ENCODE measurements at regions not wholly inside any gene's neighbourhood (a gene's known extent, or its start where the extent isn't known, plus 50 kb on each side); places are given as distances from the start of the nearest gene placed in this dataset.
"Not testable (repeated sequence)": the region's sequence is repeated elsewhere in the genome, so short reads cannot be mapped to it uniquely, and the experiment has no call there.

GRCh38 chr13:62115831-62116230 lies 700.2 kb upstream of the PCDH20 start:
- Histone ChIP-seq H3K79me2 (ENCODE audit: control insufficient read depth, insufficient read depth, low read length) (no peaks in the 10 kb centered on the region), H3K36me3 (ENCODE audit: control insufficient read depth, insufficient read depth, low read length) (no peaks in the 10 kb centered on the region), H4K8ac (ENCODE audit: low read depth, low read length) (no peak overlapping the region), H3K9ac (ENCODE audit: low read length) (no peak overlapping the region), H3K79me1 (ENCODE audit: low read length) (no peaks in the 10 kb centered on the region), H3K4ac (ENCODE audit: low read depth, low read length) (no peak overlapping the region), H2BK5ac (ENCODE audit: low read length) (no peak overlapping the region), H2AK5ac (ENCODE audit: low read length) (no peak overlapping the region), H3K4me1 (ENCODE audit: control insufficient read depth, low read depth, low read length) (no peaks in the 10 kb centered on the region), H2BK15ac (replicated peaks; ENCODE audit: low read depth) (no peak overlapping the region), H3K27me3 (ENCODE audit: insufficient read depth, low read length, poor library complexity) (no peaks in the 10 kb centered on the region), H3K56ac (ENCODE audit: low read length) (no peak overlapping the region), H4K5ac (ENCODE audit: low read length) (no peak overlapping the region), H3K4me3 (ENCODE audit: low read length) (no peak overlapping the region), H2BK120ac (ENCODE audit: low read depth, low read length) (no peak overlapping the region), H3K18ac (ENCODE audit: low read length) (no peak overlapping the region), H3K4me2 (ENCODE audit: low read length) (no peak overlapping the region), H3K23ac (ENCODE audit: low read length) (no peak overlapping the region), H3K27ac (ENCODE audit: low read depth, low read length) (no peak overlapping the region)
- DNase-seq, result no peak
- WGBS (ENCODE audit: extremely low coverage, insufficient coverage, low lambda C conversion rate), result no CpG with 5 or more reads among the region's 4 CpGs

- Histone ChIP-seq H2BK120ac (ENCODE audit: low read depth, low read length) (no peak overlapping the region), H4K8ac (ENCODE audit: low read depth, low read length) (no peak overlapping the region), H3K79me2 (ENCODE audit: control insufficient read depth, insufficient read depth, low read length) (no peaks in the 10 kb centered on the region), H3K27ac (ENCODE audit: low read depth, low read length) (no peak overlapping the region), H3K79me1 (ENCODE audit: low read length) (no peaks in the 10 kb centered on the region), H3K4ac (ENCODE audit: low read depth, low read length) (no peak overlapping the region), H3K18ac (ENCODE audit: low read length) (no peak overlapping the region), H3K4me3 (ENCODE audit: low read length) (no peak overlapping the region), H2AK5ac (ENCODE audit: low read length) (no peak overlapping the region), H4K5ac (ENCODE audit: low read length) (no peak overlapping the region), H3K4me1 (ENCODE audit: control insufficient read depth, low read depth, low read length) (no peaks in the 10 kb centered on the region), H3K36me3 (ENCODE audit: control insufficient read depth, insufficient read depth, low read length) (no peaks in the 10 kb centered on the region), H3K56ac (ENCODE audit: low read length) (no peak overlapping the region), H3K9ac (ENCODE audit: low read length) (no peak overlapping the region), H2BK15ac (replicated peaks; ENCODE audit: low read depth) (no peak overlapping the region), H3K27me3 (ENCODE audit: insufficient read depth, low read length, poor library complexity) (no peaks in the 10 kb centered on the region), H3K4me2 (ENCODE audit: low read length) (no peak overlapping the region), H2BK5ac (ENCODE audit: low read length) (no peak overlapping the region), H3K23ac (ENCODE audit: low read length) (no peak overlapping the region)
- DNase-seq, result peak; percentile 63
- WGBS (ENCODE audit: extremely low coverage, insufficient coverage, low lambda C conversion rate), result no CpG with 5 or more reads among the region's 3 CpGs
These were observed 697.5 kb upstream of the PCDH20 start for GRCh38 chr13:62113179-62113578.

- no peak overlapping the region for H2BK15ac ChIP-seq (replicated peaks; ENCODE audit: low read depth)
- no CpG with 5 or more reads among the region's 4 CpGs for whole genome bisulfite sequencing (ENCODE audit: extremely low coverage, insufficient coverage, low lambda C conversion rate)
- H3K27ac ChIP-seq (ENCODE audit: low read depth, low read length), result no peak overlapping the region
These were observed 694.4 kb upstream of the PCDH20 start for GRCh38 chr13:62110079-62110478.

GRCh38 chr13:62104136-62104535 lies 688.5 kb upstream of the PCDH20 start:
- not testable (repeated sequence) for H3K18ac ChIP-seq (ENCODE audit: low read length); H2AK5ac ChIP-seq (ENCODE audit: low read length); H4K5ac ChIP-seq (ENCODE audit: low read length); DNase-seq; H3K79me2 ChIP-seq (ENCODE audit: control insufficient read depth, insufficient read depth, low read length); H4K8ac ChIP-seq (ENCODE audit: low read depth, low read length); H3K27me3 ChIP-seq (ENCODE audit: insufficient read depth, low read length, poor library complexity); H3K27ac ChIP-seq (ENCODE audit: low read depth, low read length); H2BK5ac ChIP-seq (ENCODE audit: low read length); H3K79me1 ChIP-seq (ENCODE audit: low read length); H3K4me1 ChIP-seq (ENCODE audit: control insufficient read depth, low read depth, low read length); H3K4ac ChIP-seq (ENCODE audit: low read depth, low read length); H3K23ac ChIP-seq (ENCODE audit: low read length); H3K9ac ChIP-seq (ENCODE audit: low read length); H3K56ac ChIP-seq (ENCODE audit: low read length); H2BK120ac ChIP-seq (ENCODE audit: low read depth, low read length); H3K4me3 ChIP-seq (ENCODE audit: low read length); H3K4me2 ChIP-seq (ENCODE audit: low read length); H3K36me3 ChIP-seq (ENCODE audit: control insufficient read depth, insufficient read depth, low read length); H2BK15ac ChIP-seq (replicated peaks; ENCODE audit: low read depth)
- WGBS (ENCODE audit: extremely low coverage, insufficient coverage, low lambda C conversion rate), result no CpG with 5 or more reads among the region's 7 CpGs

More at GRCh38 chr13:62110079-62110478, 694.4 kb upstream of the PCDH20 start:
- Histone ChIP-seq H3K9ac (ENCODE audit: low read length) (no peak overlapping the region), H3K36me3 (ENCODE audit: control insufficient read depth, insufficient read depth, low read length) (no peaks in the 10 kb centered on the region), H2BK120ac (ENCODE audit: low read depth, low read length) (no peak overlapping the region), H3K18ac (ENCODE audit: low read length) (no peak overlapping the region), H3K27me3 (ENCODE audit: insufficient read depth, low read length, poor library complexity) (no peaks in the 10 kb centered on the region), H2AK5ac (ENCODE audit: low read length) (no peak overlapping the region), H4K5ac (ENCODE audit: low read length) (no peak overlapping the region), H3K4me1 (ENCODE audit: control insufficient read depth, low read depth, low read length) (no peaks in the 10 kb centered on the region), H3K23ac (ENCODE audit: low read length) (no peak overlapping the region), H3K79me1 (ENCODE audit: low read length) (no peaks in the 10 kb centered on the region), H3K4me3 (ENCODE audit: low read length) (no peak overlapping the region), H3K4ac (ENCODE audit: low read depth, low read length) (no peak overlapping the region), H4K8ac (ENCODE audit: low read depth, low read length) (no peak overlapping the region), H3K56ac (ENCODE audit: low read length) (no peak overlapping the region), H3K4me2 (ENCODE audit: low read length) (no peak overlapping the region), H3K79me2 (ENCODE audit: control insufficient read depth, insufficient read depth, low read length) (no peaks in the 10 kb centered on the region), H2BK5ac (ENCODE audit: low read length) (no peak overlapping the region)
- no peak for DNase-seq

GRCh38 chr13:62096652-62097051 lies 681.0 kb upstream of the PCDH20 start:
- no peak overlapping the region for H3K4me3 ChIP-seq (ENCODE audit: low read length)
- H4K5ac ChIP-seq (ENCODE audit: low read length), result no peak overlapping the region
- 100% methylated on average over 1 of the region's 1 CpG for WGBS (ENCODE audit: extremely low coverage, insufficient coverage, low lambda C conversion rate)
- no peaks in the 10 kb centered on the region for H3K79me1 ChIP-seq (ENCODE audit: low read length)
- H3K9ac ChIP-seq (ENCODE audit: low read length), result no peak overlapping the region
- H3K36me3 ChIP-seq (ENCODE audit: control insufficient read depth, insufficient read depth, low read length), result no peaks in the 10 kb centered on the region
- no peaks in the 10 kb centered on the region for H3K79me2 ChIP-seq (ENCODE audit: control insufficient read depth, insufficient read depth, low read length)
- DNase-seq, result no peak
- no peak overlapping the region for H3K4ac ChIP-seq (ENCODE audit: low read depth, low read length)
- no peak overlapping the region for H2BK5ac ChIP-seq (ENCODE audit: low read length)
- H3K4me1 ChIP-seq (ENCODE audit: control insufficient read depth, low read depth, low read length), result no peaks in the 10 kb centered on the region
- no peak overlapping the region for H3K56ac ChIP-seq (ENCODE audit: low read length)
- no peak overlapping the region for H4K8ac ChIP-seq (ENCODE audit: low read depth, low read length)
- no peak overlapping the region for H2BK120ac ChIP-seq (ENCODE audit: low read depth, low read length)
- H3K4me2 ChIP-seq (ENCODE audit: low read length), result no peak overlapping the region
- H3K27ac ChIP-seq (ENCODE audit: low read depth, low read length), result no peak overlapping the region
- H3K18ac ChIP-seq (ENCODE audit: low read length), result no peak overlapping the region
- no peak overlapping the region for H3K23ac ChIP-seq (ENCODE audit: low read length)
- no peak overlapping the region for H2AK5ac ChIP-seq (ENCODE audit: low read length)
- no peak overlapping the region for H2BK15ac ChIP-seq (replicated peaks; ENCODE audit: low read depth)
- no peaks in the 10 kb centered on the region for H3K27me3 ChIP-seq (ENCODE audit: insufficient read depth, low read length, poor library complexity)

- WGBS (ENCODE audit: extremely low coverage, insufficient coverage, low lambda C conversion rate), result no CpG with 5 or more reads among the region's 1 CpG
These were observed 679.3 kb upstream of the PCDH20 start for GRCh38 chr13:62094932-62095331.

More at GRCh38 chr13:62094932-62095331, 679.3 kb upstream of the PCDH20 start:
- Histone ChIP-seq H3K36me3 (ENCODE audit: control insufficient read depth, insufficient read depth, low read length) (no peaks in the 10 kb centered on the region), H4K5ac (ENCODE audit: low read length) (no peak overlapping the region), H4K8ac (ENCODE audit: low read depth, low read length) (no peak overlapping the region), H3K56ac (ENCODE audit: low read length) (no peak overlapping the region), H3K18ac (ENCODE audit: low read length) (no peak overlapping the region), H3K4me2 (ENCODE audit: low read length) (no peak overlapping the region), H2BK15ac (replicated peaks; ENCODE audit: low read depth) (no peak overlapping the region), H3K4ac (ENCODE audit: low read depth, low read length) (no peak overlapping the region), H3K79me1 (ENCODE audit: low read length) (no peaks in the 10 kb centered on the region), H3K4me1 (ENCODE audit: control insufficient read depth, low read depth, low read length) (no peaks in the 10 kb centered on the region), H2BK120ac (ENCODE audit: low read depth, low read length) (no peak overlapping the region), H3K27me3 (ENCODE audit: insufficient read depth, low read length, poor library complexity) (no peaks in the 10 kb centered on the region), H3K4me3 (ENCODE audit: low read length) (no peak overlapping the region), H3K23ac (ENCODE audit: low read length) (no peak overlapping the region), H3K27ac (ENCODE audit: low read depth, low read length) (no peak overlapping the region), H2AK5ac (ENCODE audit: low read length) (no peak overlapping the region), H3K9ac (ENCODE audit: low read length) (no peak overlapping the region), H2BK5ac (ENCODE audit: low read length) (no peak overlapping the region), H3K79me2 (ENCODE audit: control insufficient read depth, insufficient read depth, low read length) (no peaks in the 10 kb centered on the region)
- no peak for DNase-seq
